Neural progenitor cell (in vitro differentiated cells): ENCODE measurements at regions not wholly inside any gene's neighbourhood (a gene's known extent, or its start where the extent isn't known, plus 50 kb on each side); places are given as distances from the start of the nearest gene placed in this dataset.

Experiments
- EZH2phosphoT487 ChIP-seq: fragments of 200-600 bp; sonication (generic); IDR thresholded peaks from 2 replicates; pipeline ENCODE4 v1.6.1; 2017; ENCODE audit warnings: antibody characterized with exemption
- TF ChIP-seq, protein P1 (sequence below): fragments of 200-600 bp; sonication (generic); IDR thresholded peaks from 2 replicates; pipeline ENCODE4 v1.5.1; 2017; ENCODE audit warnings: antibody characterized with exemption, mild to moderate bottlenecking

- TF ChIP-seq, protein P1, sequence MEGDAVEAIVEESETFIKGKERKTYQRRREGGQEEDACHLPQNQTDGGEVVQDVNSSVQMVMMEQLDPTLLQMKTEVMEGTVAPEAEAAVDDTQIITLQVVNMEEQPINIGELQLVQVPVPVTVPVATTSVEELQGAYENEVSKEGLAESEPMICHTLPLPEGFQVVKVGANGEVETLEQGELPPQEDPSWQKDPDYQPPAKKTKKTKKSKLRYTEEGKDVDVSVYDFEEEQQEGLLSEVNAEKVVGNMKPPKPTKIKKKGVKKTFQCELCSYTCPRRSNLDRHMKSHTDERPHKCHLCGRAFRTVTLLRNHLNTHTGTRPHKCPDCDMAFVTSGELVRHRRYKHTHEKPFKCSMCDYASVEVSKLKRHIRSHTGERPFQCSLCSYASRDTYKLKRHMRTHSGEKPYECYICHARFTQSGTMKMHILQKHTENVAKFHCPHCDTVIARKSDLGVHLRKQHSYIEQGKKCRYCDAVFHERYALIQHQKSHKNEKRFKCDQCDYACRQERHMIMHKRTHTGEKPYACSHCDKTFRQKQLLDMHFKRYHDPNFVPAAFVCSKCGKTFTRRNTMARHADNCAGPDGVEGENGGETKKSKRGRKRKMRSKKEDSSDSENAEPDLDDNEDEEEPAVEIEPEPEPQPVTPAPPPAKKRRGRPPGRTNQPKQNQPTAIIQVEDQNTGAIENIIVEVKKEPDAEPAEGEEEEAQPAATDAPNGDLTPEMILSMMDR = no peak
- TF ChIP-seq EZH2phosphoT487 = no peak
Observed at GRCh38 chr12:65756267-65756666, 68.0 kb upstream of the HMGA2 start.
